ENCODE measurements at regions not wholly inside any gene's neighbourhood (a gene's known extent, or its start where the extent isn't known, plus 50 kb on each side); places are given as distances from the start of the nearest gene placed in this dataset.
"Not testable (repeated sequence)": the region's sequence is repeated elsewhere in the genome, so short reads cannot be mapped to it uniquely, and the experiment has no call there.

- DNase-seq, result not testable (repeated sequence)
These were observed 707.1 kb upstream of the POM121L12 start for GRCh38 chr7:52328328-52328727.

- DNase-seq, result no peak
These were observed 710.2 kb upstream of the POM121L12 start for GRCh38 chr7:52325237-52325636.

- no peak for DNase-seq
These were observed 712.2 kb upstream of the POM121L12 start for GRCh38 chr7:52323202-52323746.

- DNase-seq, result no peak
These were observed 714.8 kb upstream of the POM121L12 start for GRCh38 chr7:52320610-52321009.

GRCh38 chr7:52317921-52318320 lies 717.5 kb upstream of the POM121L12 start:
- no peak for DNase-seq

- no peak for DNase-seq
These were observed 723.5 kb upstream of the POM121L12 start for GRCh38 chr7:52311886-52312285.

- no peak for DNase-seq
These were observed 725.8 kb upstream of the POM121L12 start for GRCh38 chr7:52309631-52310030.

- DNase-seq, result no peak
These were observed 732.5 kb upstream of the POM121L12 start for GRCh38 chr7:52302765-52303520.

GRCh38 chr7:52297128-52297527 lies 738.3 kb upstream of the POM121L12 start:
- no peak for DNase-seq

GRCh38 chr7:52294942-52295341 lies 740.5 kb upstream of the POM121L12 start:
- DNase-seq, result no peak

GRCh38 chr7:52289247-52289646 lies 746.2 kb upstream of the POM121L12 start:
- no peak for DNase-seq

GRCh38 chr7:52287698-52288097 lies 747.7 kb upstream of the POM121L12 start:
- DNase-seq, result no peak

- no peak for DNase-seq
These were observed 749.7 kb upstream of the POM121L12 start for GRCh38 chr7:52285689-52286088.

GRCh38 chr7:52283335-52283734 lies 752.1 kb upstream of the POM121L12 start:
- no peak for DNase-seq

GRCh38 chr7:52273685-52274610 lies 761.5 kb upstream of the POM121L12 start:
- peak; percentile 4 for DNase-seq

GRCh38 chr7:52271703-52272102 lies 763.7 kb upstream of the POM121L12 start:
- no peak for DNase-seq

- DNase-seq, result no peak
These were observed 765.1 kb upstream of the POM121L12 start for GRCh38 chr7:52270301-52270700.

GRCh38 chr7:52269669-52270068 lies 765.8 kb upstream of the POM121L12 start:
- no peak for DNase-seq

- DNase-seq, result no peak
These were observed 774.4 kb upstream of the POM121L12 start for GRCh38 chr7:52261057-52261456.

- no peak for DNase-seq
These were observed 775.3 kb upstream of the POM121L12 start for GRCh38 chr7:52260046-52260665.

- no peak for DNase-seq
These were observed 777.5 kb upstream of the POM121L12 start for GRCh38 chr7:52257890-52258289.

GRCh38 chr7:52254396-52255010 lies 780.9 kb upstream of the POM121L12 start:
- DNase-seq, result no peak

All from fibroblast of skin of scalp (primary cell).